Peyer's patch (tissue), 4 donors: ENCODE measurements at regions not wholly inside any gene's neighbourhood (a gene's known extent, or its start where the extent isn't known, plus 50 kb on each side); places are given as distances from the start of the nearest gene placed in this dataset.

Experiments used
- DNase-seq, 3 donors: peaks; one replicate each; pipeline ENCODE4 v3.0.0-alpha.2; 2017 to 2019
- H3K27ac ChIP-seq, 4 donors: fragments of 200-600 bp; sonication (generic); one replicate each; pipeline ENCODE4 v1.5.1; 2016 to 2019
- H3K27me3 ChIP-seq, 2 donors: fragments of 200-600 bp; sonication (generic); one replicate each; pipeline ENCODE4 v1.5.1; 2019
- H3K36me3 ChIP-seq, 3 donors: fragments of 200-600 bp; sonication (generic); one replicate each; pipeline ENCODE4 v1.5.1; 2016 to 2019
- H3K4me1 ChIP-seq, 4 donors: fragments of 200-600 bp; sonication (generic); one replicate each; pipeline ENCODE4 v1.5.1; 2016 to 2019
- H3K4me3 ChIP-seq, 4 donors: fragments of 200-600 bp; sonication (generic); 1 replicate in 3 of 4; 2 replicates in 1 of 4; pipeline ENCODE4 v1.5.1; 2016 to 2019; ENCODE audit warnings: mild to moderate bottlenecking in 1 of 4
- H3K9me3 ChIP-seq, 4 donors: fragments of 200-600 bp; sonication (generic); one replicate each; pipeline ENCODE4 v1.5.1; 2016 to 2019; ENCODE audit warnings: mild to moderate bottlenecking in 1 of 4
- POLR2A ChIP-seq, 2 donors: fragments of 450-650 bp; IDR thresholded peaks; one replicate each; pipeline ENCODE4 v1.5.1; 2017; ENCODE audit warnings: antibody characterized with exemption in 2 of 2, mild to moderate bottlenecking in 2 of 2, moderate library complexity in 2 of 2
- TF ChIP-seq, protein P1 (sequence below), 6 experiments: fragments of 450-650 bp in 4 of 6; fragments of 200-600 bp in 2 of 6; sonication (generic) in 1 of 6; IDR thresholded peaks; one replicate each; pipeline ENCODE4 v1.5.1; 2017 to 2019; ENCODE audit warnings: antibody characterized with exemption in 6 of 6, mild to moderate bottlenecking in 3 of 6, moderate library complexity in 1 of 6

DNA sequence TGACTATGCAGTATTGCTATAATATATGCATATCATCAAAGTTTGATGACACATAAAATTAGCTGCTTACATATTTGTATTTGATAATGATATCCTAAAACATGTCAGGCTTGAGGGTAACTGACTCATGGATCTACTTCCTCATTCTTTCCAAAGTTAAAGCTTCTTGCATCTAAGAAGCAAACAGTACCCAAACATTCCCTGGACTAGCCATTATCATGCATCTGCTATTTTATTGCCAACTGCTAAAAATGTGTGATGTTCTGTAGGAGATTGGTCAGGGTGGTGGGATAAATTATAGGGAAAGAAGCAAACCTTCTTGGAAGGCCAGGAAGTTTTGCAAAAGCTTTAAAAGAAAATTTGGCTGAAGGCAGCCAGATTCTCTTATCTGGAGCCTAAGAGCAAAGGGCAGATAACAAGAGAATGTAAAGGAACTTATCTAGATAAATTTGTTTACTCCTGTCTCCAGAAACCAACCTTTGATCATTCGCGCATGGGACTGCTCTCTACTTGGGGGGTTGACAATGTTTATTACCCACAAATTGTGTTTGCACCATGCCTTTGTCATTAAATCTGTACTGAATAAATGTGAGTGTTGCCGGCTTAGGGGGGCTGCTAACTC is 604.1 kb upstream of the TLE4 start:
- Histone ChIP-seq H3K36me3 (no peaks in the 10 kb centered on the region), H3K9me3 (no peaks in the 10 kb centered on the region), H3K27me3 (no peaks in the 10 kb centered on the region), H3K4me1 (no peaks in the 10 kb centered on the region), H3K4me3 (no peak overlapping the region), H3K27ac (no peak overlapping the region)
- TF ChIP-seq, protein P1, sequence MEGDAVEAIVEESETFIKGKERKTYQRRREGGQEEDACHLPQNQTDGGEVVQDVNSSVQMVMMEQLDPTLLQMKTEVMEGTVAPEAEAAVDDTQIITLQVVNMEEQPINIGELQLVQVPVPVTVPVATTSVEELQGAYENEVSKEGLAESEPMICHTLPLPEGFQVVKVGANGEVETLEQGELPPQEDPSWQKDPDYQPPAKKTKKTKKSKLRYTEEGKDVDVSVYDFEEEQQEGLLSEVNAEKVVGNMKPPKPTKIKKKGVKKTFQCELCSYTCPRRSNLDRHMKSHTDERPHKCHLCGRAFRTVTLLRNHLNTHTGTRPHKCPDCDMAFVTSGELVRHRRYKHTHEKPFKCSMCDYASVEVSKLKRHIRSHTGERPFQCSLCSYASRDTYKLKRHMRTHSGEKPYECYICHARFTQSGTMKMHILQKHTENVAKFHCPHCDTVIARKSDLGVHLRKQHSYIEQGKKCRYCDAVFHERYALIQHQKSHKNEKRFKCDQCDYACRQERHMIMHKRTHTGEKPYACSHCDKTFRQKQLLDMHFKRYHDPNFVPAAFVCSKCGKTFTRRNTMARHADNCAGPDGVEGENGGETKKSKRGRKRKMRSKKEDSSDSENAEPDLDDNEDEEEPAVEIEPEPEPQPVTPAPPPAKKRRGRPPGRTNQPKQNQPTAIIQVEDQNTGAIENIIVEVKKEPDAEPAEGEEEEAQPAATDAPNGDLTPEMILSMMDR (IDR thresholded peaks at IDR 0.05), result no peak
- no peak for TF ChIP-seq POLR2A (IDR thresholded peaks at IDR 0.05)
- DNase-seq, result no peak

DNA sequence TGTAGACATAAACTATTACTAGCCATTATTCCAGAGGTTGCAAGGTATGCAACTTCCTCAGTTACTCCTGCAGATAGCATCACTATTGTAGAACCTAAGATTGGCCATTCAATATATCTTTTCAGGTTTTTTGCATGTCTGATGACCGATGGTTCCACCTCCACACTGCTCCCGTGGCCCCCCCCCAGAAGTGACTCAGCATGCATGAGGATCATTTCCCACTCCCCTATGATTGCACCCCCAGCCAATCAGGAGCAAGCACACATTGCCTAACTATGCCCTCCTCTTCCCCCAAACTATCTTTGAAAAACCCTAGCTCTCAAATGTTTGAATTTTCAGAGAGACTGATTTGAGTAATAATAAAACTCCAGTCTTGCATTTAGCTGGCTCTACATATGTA is 601.4 kb upstream of the TLE4 start:
- Histone ChIP-seq H3K4me3 (no peak overlapping the region), H3K9me3 (no peaks in the 10 kb centered on the region), H3K4me1 (no peaks in the 10 kb centered on the region), H3K36me3 (no peaks in the 10 kb centered on the region), H3K27me3 (no peaks in the 10 kb centered on the region), H3K27ac (no peak overlapping the region)
- no peak for TF ChIP-seq POLR2A (IDR thresholded peaks at IDR 0.05)
- TF ChIP-seq, protein P1 (IDR thresholded peaks at IDR 0.05), result no peak
- no peak for DNase-seq

DNA sequence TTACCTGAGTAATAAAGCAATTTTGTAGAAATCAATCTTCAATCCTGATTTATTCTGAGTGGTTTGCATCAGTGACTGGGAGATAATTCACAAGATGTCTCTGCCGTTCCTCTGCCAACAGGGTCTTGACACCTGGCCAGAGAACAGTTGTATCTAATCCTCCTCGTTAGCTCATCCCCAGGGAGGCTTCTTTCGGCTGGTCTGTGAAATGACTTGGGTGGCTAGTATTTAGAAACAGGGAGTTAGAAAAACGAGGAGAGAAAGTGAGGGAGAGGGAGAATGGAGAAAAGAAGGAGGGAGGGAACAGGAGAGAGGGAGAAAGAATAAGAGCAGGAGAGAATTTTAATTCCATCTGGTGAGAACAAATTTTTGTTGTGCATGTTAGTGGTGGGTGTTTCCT is 600.2 kb upstream of the TLE4 start:
- H3K4me3 ChIP-seq, result no peak overlapping the region
- no peaks in the 10 kb centered on the region for H3K36me3 ChIP-seq
- H3K9me3 ChIP-seq, result no peaks in the 10 kb centered on the region
- no peak overlapping the region for H3K27ac ChIP-seq
- no peaks in the 10 kb centered on the region for H3K4me1 ChIP-seq
- TF ChIP-seq, protein P1 (IDR thresholded peaks at IDR 0.05), result no peak
- TF ChIP-seq POLR2A (IDR thresholded peaks at IDR 0.05), result no peak
- H3K27me3 ChIP-seq, result no peaks in the 10 kb centered on the region
- DNase-seq, result no peak

DNA sequence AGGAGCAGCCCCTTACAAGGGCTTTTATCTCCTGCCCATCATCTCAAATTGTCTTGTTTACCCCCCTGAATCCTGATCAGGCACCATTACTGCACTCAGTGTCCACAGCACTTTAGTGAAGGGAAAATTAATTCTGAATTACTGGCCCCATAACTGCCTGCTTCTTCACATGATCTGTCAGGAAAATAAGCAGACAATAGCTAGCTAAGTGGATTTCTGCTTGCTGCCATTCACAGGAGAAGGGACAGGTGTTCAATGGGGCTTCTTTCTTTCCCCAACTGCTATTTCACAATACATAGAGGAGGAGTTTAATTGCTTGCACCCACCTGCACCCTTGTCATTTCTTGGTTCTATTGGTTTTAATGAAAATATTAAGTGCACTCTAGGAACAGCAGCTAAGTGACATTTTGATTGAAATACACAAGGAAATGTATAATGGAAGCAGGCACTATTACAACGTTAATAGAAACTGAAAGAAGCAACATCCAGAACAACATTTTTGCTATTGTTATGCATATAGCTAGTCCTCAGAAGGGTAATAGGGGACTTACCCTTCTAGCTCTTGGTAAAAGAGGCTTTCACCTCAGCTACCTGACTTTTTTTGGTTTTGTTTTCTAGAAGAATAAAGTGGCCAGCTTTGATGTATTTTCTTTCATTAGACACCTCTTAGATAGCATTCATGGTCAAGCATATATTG is 599.3 kb upstream of the TLE4 start:
- TF ChIP-seq, protein P1 (IDR thresholded peaks at IDR 0.05), result no peak
- no peak for TF ChIP-seq POLR2A (IDR thresholded peaks at IDR 0.05)
- Histone ChIP-seq H3K9me3 (no peaks in the 10 kb centered on the region), H3K4me3 (no peak overlapping the region), H3K36me3 (no peaks in the 10 kb centered on the region), H3K27ac (no peak overlapping the region), H3K27me3 (no peaks in the 10 kb centered on the region), H3K4me1 (no peaks in the 10 kb centered on the region)
- DNase-seq, result no peak

DNA sequence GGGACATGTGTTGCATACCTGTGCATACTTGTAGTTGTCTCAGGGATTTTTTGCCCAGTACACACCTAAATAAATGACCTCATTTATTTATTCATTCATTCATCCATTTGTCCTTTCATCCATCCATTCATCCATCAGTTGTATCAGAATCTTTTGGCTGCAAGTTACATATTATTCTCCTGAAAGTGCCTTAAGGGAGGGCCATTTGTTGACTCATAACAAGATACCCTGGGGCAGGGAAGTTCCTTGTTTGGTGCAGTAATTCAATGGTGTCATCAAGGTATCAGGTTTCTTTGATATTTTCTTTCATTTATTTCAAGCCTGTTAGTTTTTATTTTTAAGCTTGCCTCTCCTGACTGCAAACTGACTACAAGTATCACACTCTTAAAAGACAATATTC is 597.9 kb upstream of the TLE4 start:
- no peaks in the 10 kb centered on the region for H3K9me3 ChIP-seq
- no peak overlapping the region for H3K4me3 ChIP-seq
- no peaks in the 10 kb centered on the region for H3K27me3 ChIP-seq
- TF ChIP-seq, protein P1 (IDR thresholded peaks at IDR 0.05), result no peak
- no peak for TF ChIP-seq POLR2A (IDR thresholded peaks at IDR 0.05)
- H3K36me3 ChIP-seq, result no peaks in the 10 kb centered on the region
- H3K4me1 ChIP-seq, result no peaks in the 10 kb centered on the region
- no peak for DNase-seq
- no peak overlapping the region for H3K27ac ChIP-seq
